OCI-LY1 (cell line): ENCODE measurements at regions not wholly inside any gene's neighbourhood (a gene's known extent, or its start where the extent isn't known, plus 50 kb on each side); places are given as distances from the start of the nearest gene placed in this dataset.

Experiments
- H2AFZ ChIP-seq: fragments of 200-600 bp; sonication (generic), shearing (Covaris generic); 2 replicates; pipeline ENCODE4 v1.6.0; 2014; ENCODE audit warnings: antibody characterized with exemption, mild to moderate bottlenecking, low read length
- H3F3A ChIP-seq: fragments of 200-600 bp; sonication (generic), shearing (Covaris generic); 2 replicates; pipeline ENCODE4 v1.6.0; 2014; ENCODE audit warnings: mild to moderate bottlenecking, antibody characterized with exemption, low read length, moderate library complexity; ENCODE audit not compliant: insufficient read depth
- H3K27ac ChIP-seq: fragments of 200-600 bp; sonication (generic); 2 replicates; pipeline ENCODE4 v1.5.1; 2014; ENCODE audit warnings: low read length, mixed run types, mild to moderate bottlenecking, low read depth; ENCODE audit not compliant: poor library complexity, severe bottlenecking
- H3K27me3 ChIP-seq: fragments of 200-600 bp; sonication (generic); 2 replicates; pipeline ENCODE4 v1.6.0; 2014; ENCODE audit warnings: antibody characterized with exemption, mild to moderate bottlenecking, low read length, moderate library complexity; ENCODE audit not compliant: insufficient read depth
- H3K36me3 ChIP-seq: fragments of 200-600 bp; sonication (generic); 2 replicates; pipeline ENCODE4 v1.6.1; 2014; ENCODE audit warnings: mild to moderate bottlenecking, antibody characterized with exemption, low read length, moderate library complexity, mixed read lengths; ENCODE audit not compliant: insufficient read depth
- H3K4me1 ChIP-seq: fragments of 200-600 bp; sonication (generic); 2 replicates; pipeline ENCODE4 v1.5.1; 2014; ENCODE audit warnings: mild to moderate bottlenecking, low read length, moderate library complexity; ENCODE audit not compliant: insufficient read depth, severe bottlenecking
- H3K4me2 ChIP-seq: fragments of 200-600 bp; sonication (generic), shearing (Covaris generic); 2 replicates; pipeline ENCODE4 v1.6.1; 2014; ENCODE audit warnings: low read length
- H3K4me3 ChIP-seq: fragments of 200-600 bp; sonication (generic); 2 replicates; pipeline ENCODE4 v1.5.1; 2014; ENCODE audit warnings: low read length, low read depth, mild to moderate bottlenecking, mixed read lengths; ENCODE audit not compliant: poor library complexity, severe bottlenecking
- H3K79me2 ChIP-seq: fragments of 200-600 bp; shearing (Covaris generic); 2 replicates; pipeline ENCODE4 v1.6.1; 2016; ENCODE audit warnings: mixed run types, low read length, mixed read lengths; ENCODE audit not compliant: insufficient read depth
- H3K9ac ChIP-seq: fragments of 200-600 bp; sonication (generic), shearing (Covaris generic); 2 replicates; pipeline ENCODE4 v1.6.1; 2014; ENCODE audit warnings: mild to moderate bottlenecking, low read length, mixed read lengths
- H3K9me2 ChIP-seq: fragments of 200-600 bp; sonication (generic), shearing (Covaris generic); 2 replicates; pipeline ENCODE4 v1.6.1; 2014; ENCODE audit warnings: low read depth, mild to moderate bottlenecking, low read length, mixed read lengths
- H3K9me3 ChIP-seq: fragments of 200-600 bp; shearing (Covaris generic); 2 replicates; pipeline ENCODE4 v1.6.1; 2014; ENCODE audit warnings: low read length, mixed read lengths
- H4K20me1 ChIP-seq: fragments of 200-600 bp; sonication (generic), shearing (Covaris generic); 2 replicates; pipeline ENCODE4 v1.6.0; 2016; ENCODE audit warnings: mild to moderate bottlenecking, low read length; ENCODE audit not compliant: insufficient read depth
- CTCF ChIP-seq: fragments of 200-600 bp; sonication (generic), shearing (Covaris generic); IDR thresholded peaks from 2 replicates; pipeline ENCODE4 v1.5.1; 2017; ENCODE audit warnings: mild to moderate bottlenecking, antibody characterized with exemption, low read length, moderate library complexity, mixed read lengths
- EZH2 ChIP-seq: fragments of 200-600 bp; sonication (generic), shearing (Covaris generic); IDR thresholded peaks from 2 replicates; pipeline ENCODE4 v1.8.0; 2017; ENCODE audit warnings: borderline replicate concordance, mixed run types, mild to moderate bottlenecking, antibody characterized with exemption, low read length, moderate library complexity, mixed read lengths

GRCh38 chr11:86151174-86152005 is 82.5 kb upstream of the PICALM start:
- no peak overlapping the region for H3K4me2 ChIP-seq
- no peak overlapping the region for H3K4me3 ChIP-seq

GRCh38 chr11:86150847-86151173 is 81.9 kb upstream of the PICALM start:
- no peaks in the 10 kb centered on the region for H3F3A ChIP-seq
- H3K27ac ChIP-seq: no peak overlapping the region
- H3K36me3 ChIP-seq: no peaks in the 10 kb centered on the region
- H3K4me3 ChIP-seq: no peak overlapping the region
- H3K4me2 ChIP-seq: no peak overlapping the region
- no peaks in the 10 kb centered on the region for H3K9me2 ChIP-seq
- no peak overlapping the region for H2AFZ ChIP-seq
- H3K9me3 ChIP-seq: no peaks in the 10 kb centered on the region
- H3K79me2 ChIP-seq: no peaks in the 10 kb centered on the region
- no peak overlapping the region for H3K9ac ChIP-seq
- H3K27me3 ChIP-seq: no peaks in the 10 kb centered on the region
- no peak for TF ChIP-seq CTCF
- no peak for TF ChIP-seq EZH2
- peaks cover 18% of the 10 kb centered on the region for H3K4me1 ChIP-seq
- H4K20me1 ChIP-seq: no peaks in the 10 kb centered on the region

More at GRCh38 chr11:86151174-86152005, 82.5 kb upstream of the PICALM start:
- H3K36me3 ChIP-seq: no peaks in the 10 kb centered on the region
- H2AFZ ChIP-seq: no peak overlapping the region
- H3K27me3 ChIP-seq: no peaks in the 10 kb centered on the region
- no peak overlapping the region; the same call in 1 of the 2 replicates for H3K9ac ChIP-seq
- peaks cover 18% of the 10 kb centered on the region for H3K4me1 ChIP-seq
- no peaks in the 10 kb centered on the region for H4K20me1 ChIP-seq
- H3K79me2 ChIP-seq: no peaks in the 10 kb centered on the region
- no peaks in the 10 kb centered on the region for H3K9me2 ChIP-seq
- TF ChIP-seq CTCF (no peak), EZH2 (no peak)
- H3F3A ChIP-seq: no peaks in the 10 kb centered on the region
- H3K27ac ChIP-seq: no peak overlapping the region
- H3K9me3 ChIP-seq: no peaks in the 10 kb centered on the region

- H3K9ac ChIP-seq: no peak overlapping the region
- H3K4me2 ChIP-seq: no peak overlapping the region
- H3K9me3 ChIP-seq: no peaks in the 10 kb centered on the region
- H3K27me3 ChIP-seq: no peaks in the 10 kb centered on the region
- TF ChIP-seq CTCF (no peak), EZH2 (no peak)
- no peak overlapping the region for H3K27ac ChIP-seq
- H3K36me3 ChIP-seq: no peaks in the 10 kb centered on the region
- H3K79me2 ChIP-seq: no peaks in the 10 kb centered on the region
- H3K4me1 ChIP-seq: peaks cover 18% of the 10 kb centered on the region
- H3K9me2 ChIP-seq: no peaks in the 10 kb centered on the region
- H3K4me3 ChIP-seq: no peak overlapping the region
- H4K20me1 ChIP-seq: no peaks in the 10 kb centered on the region
- no peak overlapping the region for H2AFZ ChIP-seq
- no peaks in the 10 kb centered on the region for H3F3A ChIP-seq
Measured at GRCh38 chr11:86149792-86150191, 80.9 kb upstream of the PICALM start.
